AG04449 (cell line): ENCODE measurements at regions not wholly inside any gene's neighbourhood (a gene's known extent, or its start where the extent isn't known, plus 50 kb on each side); places are given as distances from the start of the nearest gene placed in this dataset.
"Not testable (repeated sequence)": the region's sequence is repeated elsewhere in the genome, so short reads cannot be mapped to it uniquely, and the experiment has no call there.

Experiments used
- CTCF ChIA-PET: fragments of 350-600 bp; formaldehyde crosslinking; extraction: SDS; loops from one replicate; lab custom pipeline; 2021; ENCODE audit warnings: antibody characterized with exemption; lab: Yijun Ruan, JAX
- POLR2A ChIA-PET: fragments of 400-600, 350-600 bp; formaldehyde crosslinking; extraction: SDS; loops from one replicate; lab custom pipeline; 2020; ENCODE audit warnings: antibody characterized with exemption, inconsistent platforms; lab: Yijun Ruan, JAX
- DNase-seq: peaks from one replicate; pipeline ENCODE4 v3.0.0-alpha.2; 2010; ENCODE audit warnings: low read depth, low spot score
- H3K4me3 ChIP-seq: 2 replicates; pipeline ENCODE4 v1.5.1; 2011; ENCODE audit warnings: low read depth, mild to moderate bottlenecking, control low read depth, low read length
- TF ChIP-seq, protein P1 (sequence below): IDR thresholded peaks from one replicate; pipeline ENCODE4 v1.5.1; 2011; ENCODE audit warnings: mild to moderate bottlenecking, moderate library complexity, low read length, control low read depth, inconsistent platforms; ENCODE audit not compliant: insufficient read depth; ENCODE audit errors: missing control alignments

DNA sequence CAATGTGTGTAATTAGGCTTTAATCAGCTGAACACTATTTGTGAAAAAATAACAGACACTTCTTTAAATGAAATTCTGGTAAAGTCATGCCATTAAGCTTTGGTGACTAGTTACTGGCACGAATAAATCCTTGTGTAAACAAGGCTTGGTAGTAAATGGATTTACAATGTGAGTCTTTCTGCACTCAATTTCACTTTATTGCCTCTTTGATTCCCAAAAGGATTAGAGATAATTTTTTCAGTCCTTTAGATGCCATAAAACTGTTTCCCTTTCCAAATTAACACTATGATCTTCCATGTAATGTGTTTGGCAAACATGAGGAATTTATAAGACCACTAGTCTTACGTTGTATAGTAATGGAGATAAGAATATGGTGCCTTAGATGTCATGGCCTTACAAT lies 339.5 kb upstream of the DNAJC19 start:
- no peak for DNase-seq
- no peak overlapping the region for H3K4me3 ChIP-seq
- TF ChIP-seq, protein P1, sequence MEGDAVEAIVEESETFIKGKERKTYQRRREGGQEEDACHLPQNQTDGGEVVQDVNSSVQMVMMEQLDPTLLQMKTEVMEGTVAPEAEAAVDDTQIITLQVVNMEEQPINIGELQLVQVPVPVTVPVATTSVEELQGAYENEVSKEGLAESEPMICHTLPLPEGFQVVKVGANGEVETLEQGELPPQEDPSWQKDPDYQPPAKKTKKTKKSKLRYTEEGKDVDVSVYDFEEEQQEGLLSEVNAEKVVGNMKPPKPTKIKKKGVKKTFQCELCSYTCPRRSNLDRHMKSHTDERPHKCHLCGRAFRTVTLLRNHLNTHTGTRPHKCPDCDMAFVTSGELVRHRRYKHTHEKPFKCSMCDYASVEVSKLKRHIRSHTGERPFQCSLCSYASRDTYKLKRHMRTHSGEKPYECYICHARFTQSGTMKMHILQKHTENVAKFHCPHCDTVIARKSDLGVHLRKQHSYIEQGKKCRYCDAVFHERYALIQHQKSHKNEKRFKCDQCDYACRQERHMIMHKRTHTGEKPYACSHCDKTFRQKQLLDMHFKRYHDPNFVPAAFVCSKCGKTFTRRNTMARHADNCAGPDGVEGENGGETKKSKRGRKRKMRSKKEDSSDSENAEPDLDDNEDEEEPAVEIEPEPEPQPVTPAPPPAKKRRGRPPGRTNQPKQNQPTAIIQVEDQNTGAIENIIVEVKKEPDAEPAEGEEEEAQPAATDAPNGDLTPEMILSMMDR, result no peak
- POLR2A ChIA-PET, result no interaction called here
- CTCF ChIA-PET, result no interaction called here

DNA sequence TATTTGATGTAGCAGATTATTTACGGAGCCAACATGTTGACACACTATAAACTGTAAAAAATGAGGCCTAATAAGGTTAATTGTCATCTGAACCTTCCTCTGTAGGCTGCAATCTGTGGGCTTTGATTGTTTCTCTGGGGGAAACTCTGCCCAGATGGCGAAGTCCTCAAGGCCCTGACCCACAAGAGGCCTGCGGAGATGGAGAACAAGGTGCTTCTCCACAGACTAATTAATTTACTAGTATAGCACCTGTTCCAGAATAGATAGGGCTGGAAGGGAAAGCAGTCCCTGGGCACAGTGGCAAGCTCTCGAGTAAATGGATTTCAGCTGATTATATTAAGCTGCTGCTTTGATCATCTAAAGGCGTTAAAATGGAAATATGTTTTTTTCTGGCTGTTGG lies 338.8 kb upstream of the DNAJC19 start:
- ChIA-PET CTCF (interaction anchor here (5.2 kb wide), 1 partner anchor 372 kb away, joined by 49 read pairs; no protein-coding TSS in a partner anchor), POLR2A (no interaction called here)
- no peak for DNase-seq
- no peak overlapping the region for H3K4me3 ChIP-seq
- TF ChIP-seq, protein P1, result no peak

DNA sequence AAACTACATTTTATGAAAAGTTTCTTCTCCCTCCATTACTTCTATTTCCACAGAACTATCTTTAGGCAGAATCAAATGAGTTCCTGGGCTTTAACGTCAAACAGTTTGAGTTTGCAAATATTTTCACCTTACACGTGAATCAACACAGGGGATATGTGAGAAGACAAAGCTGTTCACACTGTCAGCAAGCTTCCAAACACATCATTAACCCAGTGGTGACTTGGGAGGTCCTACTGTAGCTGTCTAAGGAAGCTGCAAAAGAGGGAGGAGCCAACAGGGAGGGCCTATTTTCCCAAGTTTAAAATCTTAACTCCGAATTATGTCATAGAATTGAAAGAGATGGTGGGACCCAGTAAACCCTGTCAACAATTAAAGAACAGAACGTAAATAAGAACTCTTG lies 337.8 kb upstream of the DNAJC19 start:
- no peak overlapping the region for H3K4me3 ChIP-seq
- ChIA-PET CTCF (interaction anchor here (0.7 to 5.2 kb wide), 7 partner anchors 10 to 1356 kb away, joined by 3 to 49 read pairs (median 3); no protein-coding TSS in a partner anchor), POLR2A (no interaction called here)
- TF ChIP-seq, protein P1, result no peak
- no peak for DNase-seq

DNA sequence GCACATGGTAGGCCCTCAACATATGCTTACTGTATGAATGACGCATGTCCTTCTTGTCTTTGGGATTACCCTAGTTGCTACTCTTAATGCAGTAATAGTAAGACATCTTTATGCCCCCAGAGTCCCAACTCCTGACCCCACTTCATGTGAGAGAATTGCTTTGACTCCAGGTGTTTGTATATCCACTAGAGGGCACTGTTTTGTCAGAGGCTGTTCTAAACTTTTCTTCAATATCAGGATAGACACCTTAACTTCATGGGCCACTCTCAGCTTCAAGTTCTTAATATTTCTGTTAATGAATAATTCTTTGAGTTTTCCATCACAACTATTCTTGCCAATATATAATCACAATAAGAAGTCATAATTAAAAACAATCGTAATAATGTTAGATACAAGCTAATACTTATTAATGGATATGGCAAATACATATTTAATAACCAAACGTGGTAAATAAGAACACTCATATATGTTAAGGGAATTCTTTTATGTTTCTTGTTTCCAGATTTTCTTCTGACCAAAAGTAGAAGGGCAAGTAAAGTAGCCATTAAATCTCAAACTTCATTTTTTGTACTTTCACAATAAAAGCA lies 337.2 kb upstream of the DNAJC19 start:
- ChIA-PET POLR2A (no interaction called here), CTCF (interaction anchor here (0.7 to 5.2 kb wide), 7 partner anchors 9 to 1357 kb away, joined by 3 to 49 read pairs (median 3); no protein-coding TSS in a partner anchor)
- no peak for DNase-seq
- TF ChIP-seq, protein P1, result peak; percentile 52
- H3K4me3 ChIP-seq, result no peak overlapping the region

DNA sequence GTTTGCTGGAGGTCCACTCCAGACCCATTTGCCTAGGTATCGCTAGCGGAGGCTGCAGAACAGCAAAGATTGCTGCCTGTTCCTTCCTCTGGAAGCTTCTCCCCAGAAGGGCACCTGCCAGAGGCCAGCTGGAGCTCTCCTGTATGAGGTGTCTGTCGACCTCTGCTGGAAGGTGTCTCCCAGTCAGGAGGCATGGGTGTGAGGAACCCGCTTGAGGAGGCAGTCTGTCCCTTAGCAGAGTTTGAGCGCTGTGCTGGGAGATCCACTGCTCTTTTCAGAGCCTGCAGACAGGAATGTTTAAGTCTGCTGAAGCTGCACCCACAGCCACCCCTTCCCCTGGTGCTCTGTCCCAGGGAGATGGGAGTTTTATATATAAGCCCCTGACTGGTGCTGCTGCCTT lies 335.0 kb upstream of the DNAJC19 start:
- DNase-seq, H3K4me3 ChIP-seq, POLR2A ChIA-PET: not testable (repeated sequence)
- CTCF ChIA-PET, result interaction anchor here (5.2 kb wide), 1 partner anchor 376 kb away, joined by 49 read pairs; no protein-coding TSS in a partner anchor

DNA sequence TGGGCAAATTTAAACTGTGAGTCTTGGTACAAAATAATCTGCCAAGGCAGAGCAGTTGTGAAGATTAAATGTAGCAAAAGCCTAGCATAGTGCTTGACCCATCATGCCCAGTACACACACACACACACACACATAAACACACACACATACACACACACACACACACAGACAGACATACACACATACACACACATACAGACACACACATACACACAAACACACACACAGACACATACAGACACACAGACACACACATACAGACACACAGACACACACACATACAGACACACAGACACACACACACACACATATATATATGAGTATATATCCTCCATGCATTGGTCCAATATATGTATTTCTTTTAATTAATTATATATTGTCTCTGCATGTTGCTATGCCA lies 328.8 kb upstream of the DNAJC19 start:
- TF ChIP-seq, protein P1, result no peak
- POLR2A ChIA-PET, result no interaction called here
- CTCF ChIA-PET, result interaction anchor here (2.1 kb wide), 1 partner anchor 8 kb away, joined by 7 read pairs; no protein-coding TSS in a partner anchor

More for the DNA sequence above, 328.8 kb upstream of the DNAJC19 start:
- H3K4me3 ChIP-seq, result no peak overlapping the region
- no peak for DNase-seq
